ENCODE measurements at regions not wholly inside any gene's neighbourhood (a gene's known extent, or its start where the extent isn't known, plus 50 kb on each side); places are given as distances from the start of the nearest gene placed in this dataset.

- Histone ChIP-seq H3K4me3 (ENCODE audit: insufficient read depth, low read depth, low read length) (no peak overlapping the region), H3K36me3 (ENCODE audit: control insufficient read depth, insufficient read depth, low read length) (no peaks in the 10 kb centered on the region), H4K5ac (ENCODE audit: low read depth, low read length) (no peak overlapping the region), H3K9me1 (ENCODE audit: insufficient read depth, low read length) (no peaks in the 10 kb centered on the region), H3K14ac (replicated peaks; ENCODE audit: low read depth, low read length) (no peak overlapping the region), H3K79me1 (ENCODE audit: low read depth in 1 of 2, low read length in 2 of 2) (no peaks in the 10 kb centered on the region), H2AK9ac (replicated peaks; ENCODE audit: low read depth, low read length, poor library complexity) (no peak overlapping the region), H2BK15ac (ENCODE audit: low read depth, low read length) (no peak overlapping the region), H2BK120ac (ENCODE audit: low read depth, low read length) (no peak overlapping the region), H4K8ac (ENCODE audit: low read depth in 2 of 2, low read length in 2 of 2) (no peak overlapping the region), H3K4me2 (ENCODE audit: low read depth, low read length) (no peak overlapping the region), H3K4ac (ENCODE audit: low read depth, low read length) (no peak overlapping the region), H2AFZ (replicated peaks; ENCODE audit: low read length, poor library complexity) (peak overlapping the region; percentile 51), H3K18ac (ENCODE audit: low read depth, low read length) (no peak overlapping the region), H4K20me1 (ENCODE audit: insufficient read depth, low read length) (no peaks in the 10 kb centered on the region), H2AK5ac (ENCODE audit: low read depth, low read length) (no peak overlapping the region), H3K23ac (ENCODE audit: low read depth, low read length) (no peak overlapping the region), H3K4me1 (ENCODE audit: control insufficient read depth, insufficient read depth, low read length) (peaks cover 5% of the 10 kb centered on the region; the same call in 1 of the 2 replicates), H3K27me3 (ENCODE audit: control insufficient read depth, insufficient read depth, low read length) (peaks cover 7% of the 10 kb centered on the region), H3K9me3 (ENCODE audit: control insufficient read depth, insufficient read depth, low read length) (no peaks in the 10 kb centered on the region), H3K9ac (ENCODE audit: low read depth, low read length) (no peak overlapping the region), H3K56ac (ENCODE audit: extremely low read depth, insufficient read depth, low read length) (no peak overlapping the region), H3K27ac (ENCODE audit: insufficient read depth, low read length) (no peak overlapping the region), H2BK20ac (ENCODE audit: low read depth, low read length) (no peak overlapping the region), H2BK5ac (ENCODE audit: low read depth, low read length, poor library complexity, severe bottlenecking) (no peak overlapping the region), H4K91ac (ENCODE audit: insufficient read depth, low read depth, low read length) (no peak overlapping the region)
- TF ChIP-seq ELK1 (IDR thresholded peaks at IDR 0.05; ENCODE audit: borderline replicate concordance, low read depth, low read length) (no peak), USF2 (IDR thresholded peaks at IDR 0.05; ENCODE audit: low read depth, low read length) (no peak), RFX5 (IDR thresholded peaks at IDR 0.05; ENCODE audit: low read depth, low read length) (no peak)
- POLR2A ChIA-PET (ENCODE audit: unreplicated experiment) = no interaction called here
- WGBS, 2 experiments (ENCODE audit: extremely low coverage in 2 of 2, insufficient read length in 1 of 2) = 83% methylated on average over 11 of the region's 20 CpGs; no CpG with 5 or more reads in 1 of the 2 experiments
- in situ Hi-C loops (cut with MboI; ENCODE audit: low sequenced_read_pairs) (no loop called here), dilution Hi-C loops (cut with HindIII; ENCODE audit: low sequenced_read_pairs, unreplicated experiment) (no loop called here), intact Hi-C loops (cut with micrococcal nuclease) (no loop called here)
- BruUV-seq (replicated peaks) = no TSS peak
- CTCF ChIA-PET = interaction anchor here (1.4 kb wide), 1 partner anchor 45 kb away, joined by 3 read pairs; no protein-coding TSS in a partner anchor
- ATAC-seq (ENCODE audit: low read depth) (no peak), DNase-seq (no peak)
Observed at GRCh38 chr11:112499153-112499880, 238.7 kb upstream of the PLET1 start.
